ENCODE measurements at regions not wholly inside any gene's neighbourhood (a gene's known extent, or its start where the extent isn't known, plus 50 kb on each side); places are given as distances from the start of the nearest gene placed in this dataset.

DNA sequence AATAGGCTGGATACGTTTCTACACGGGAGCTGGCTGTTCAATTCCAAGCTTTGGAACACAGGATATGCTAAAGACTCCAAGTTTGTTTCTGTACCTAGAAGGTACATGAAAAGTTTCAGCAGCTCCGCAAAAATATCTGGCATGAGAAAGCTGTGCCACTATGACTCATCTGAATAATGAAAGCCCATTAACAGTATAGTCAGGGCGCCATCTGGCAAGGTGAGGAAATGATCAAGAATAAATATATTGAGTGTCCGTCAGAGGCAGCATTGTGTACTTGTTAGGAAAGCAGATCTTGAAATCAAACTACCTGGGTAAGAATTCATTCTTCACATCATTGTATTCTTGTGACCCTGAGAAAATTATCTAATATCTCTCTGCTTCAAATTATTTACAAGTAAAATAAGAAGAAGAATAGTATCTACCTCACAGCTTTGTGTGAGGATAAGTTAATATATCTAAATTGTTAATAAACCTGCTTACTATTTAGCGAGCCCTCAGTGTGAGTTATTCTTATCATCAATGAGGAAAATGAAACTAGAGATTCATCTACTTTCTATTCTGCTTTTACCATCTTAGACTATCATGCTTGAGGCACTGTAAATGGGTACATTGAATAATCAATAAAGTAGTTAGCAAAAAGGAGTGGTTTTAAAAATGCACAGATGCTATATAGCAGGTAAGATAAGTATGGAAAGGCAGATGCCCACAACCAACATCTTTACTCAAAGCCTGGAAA, 53.5 kb downstream of the FSCB start:
- TF ChIP-seq CTCF (IDR thresholded peaks at IDR 0.05 in 4 of 5, conservative IDR thresholded peaks at IDR 0.05 in 1 of 5) (no peak), POLR2A (IDR thresholded peaks at IDR 0.05) (no peak)

All from gastrocnemius medialis (tissue), 4 donors.